ENCODE measurements at regions not wholly inside any gene's neighbourhood (a gene's known extent, or its start where the extent isn't known, plus 50 kb on each side); places are given as distances from the start of the nearest gene placed in this dataset.
"Not testable (repeated sequence)": the region's sequence is repeated elsewhere in the genome, so short reads cannot be mapped to it uniquely, and the experiment has no call there.

DNA sequence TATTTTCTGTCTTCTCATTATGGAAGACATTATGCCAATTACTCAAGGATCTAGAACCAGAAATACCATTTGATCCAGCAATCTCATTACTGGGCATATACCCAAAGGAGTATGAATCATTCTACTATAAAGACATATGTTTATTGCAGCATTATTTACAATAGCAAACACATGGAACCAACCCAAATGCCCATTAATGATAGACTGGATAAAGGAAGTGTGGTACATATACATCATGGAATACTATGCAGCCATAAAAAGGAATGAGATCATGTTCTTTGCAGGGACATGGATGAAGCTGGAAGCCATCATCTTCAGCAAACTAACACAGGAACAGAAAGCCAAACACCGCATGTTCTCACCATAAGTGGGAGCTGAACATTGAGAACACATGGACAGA lies 161.8 kb upstream of the DAAM1 start:
- TF ChIP-seq, protein P1, sequence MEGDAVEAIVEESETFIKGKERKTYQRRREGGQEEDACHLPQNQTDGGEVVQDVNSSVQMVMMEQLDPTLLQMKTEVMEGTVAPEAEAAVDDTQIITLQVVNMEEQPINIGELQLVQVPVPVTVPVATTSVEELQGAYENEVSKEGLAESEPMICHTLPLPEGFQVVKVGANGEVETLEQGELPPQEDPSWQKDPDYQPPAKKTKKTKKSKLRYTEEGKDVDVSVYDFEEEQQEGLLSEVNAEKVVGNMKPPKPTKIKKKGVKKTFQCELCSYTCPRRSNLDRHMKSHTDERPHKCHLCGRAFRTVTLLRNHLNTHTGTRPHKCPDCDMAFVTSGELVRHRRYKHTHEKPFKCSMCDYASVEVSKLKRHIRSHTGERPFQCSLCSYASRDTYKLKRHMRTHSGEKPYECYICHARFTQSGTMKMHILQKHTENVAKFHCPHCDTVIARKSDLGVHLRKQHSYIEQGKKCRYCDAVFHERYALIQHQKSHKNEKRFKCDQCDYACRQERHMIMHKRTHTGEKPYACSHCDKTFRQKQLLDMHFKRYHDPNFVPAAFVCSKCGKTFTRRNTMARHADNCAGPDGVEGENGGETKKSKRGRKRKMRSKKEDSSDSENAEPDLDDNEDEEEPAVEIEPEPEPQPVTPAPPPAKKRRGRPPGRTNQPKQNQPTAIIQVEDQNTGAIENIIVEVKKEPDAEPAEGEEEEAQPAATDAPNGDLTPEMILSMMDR (IDR thresholded peaks at IDR 0.05; ENCODE audit: low read depth, low read length, poor library complexity, severe bottlenecking), result not testable (repeated sequence)
- TF ChIP-seq EZH2phosphoT487 (IDR thresholded peaks at IDR 0.05; ENCODE audit: borderline replicate concordance, low read length), result not testable (repeated sequence)

Measured in DOHH2 (cell line).